Activated T-cell treated with anti-CD3 and anti-CD28 coated beads, Interleukin-2, amount 50 U/mL, for 48 hours (primary cell): ENCODE measurements at regions not wholly inside any gene's neighbourhood (a gene's known extent, or its start where the extent isn't known, plus 50 kb on each side); places are given as distances from the start of the nearest gene placed in this dataset.
A peak's percentile ranks its signal among the peaks of the same experiment; 100 is the strongest.

Experiments used
- DNase-seq, 2 experiments: peaks; one replicate each; pipeline ENCODE4 v3.0.0-alpha.2; 2020

DNA sequence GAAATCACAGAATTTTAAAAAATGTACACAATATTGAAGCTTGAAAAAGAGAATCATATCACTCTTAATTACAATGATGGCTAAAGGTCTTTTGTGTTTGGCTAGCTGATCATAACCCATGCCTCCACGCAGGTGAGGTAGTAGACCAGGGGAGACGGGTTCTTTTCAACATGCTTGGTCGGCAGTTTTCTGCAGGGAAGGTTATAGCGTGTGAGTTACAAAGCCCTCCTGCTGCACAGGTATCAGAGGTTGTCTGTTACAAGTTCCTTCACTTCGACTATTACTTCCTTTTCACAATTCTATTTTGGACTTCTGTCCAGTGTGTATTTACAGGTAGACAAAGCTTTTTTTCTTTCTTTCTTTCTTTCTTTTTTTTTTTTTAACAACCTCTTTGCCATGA lies 127.1 kb upstream of the PRPS1L1 start:
- no peak for DNase-seq

DNA sequence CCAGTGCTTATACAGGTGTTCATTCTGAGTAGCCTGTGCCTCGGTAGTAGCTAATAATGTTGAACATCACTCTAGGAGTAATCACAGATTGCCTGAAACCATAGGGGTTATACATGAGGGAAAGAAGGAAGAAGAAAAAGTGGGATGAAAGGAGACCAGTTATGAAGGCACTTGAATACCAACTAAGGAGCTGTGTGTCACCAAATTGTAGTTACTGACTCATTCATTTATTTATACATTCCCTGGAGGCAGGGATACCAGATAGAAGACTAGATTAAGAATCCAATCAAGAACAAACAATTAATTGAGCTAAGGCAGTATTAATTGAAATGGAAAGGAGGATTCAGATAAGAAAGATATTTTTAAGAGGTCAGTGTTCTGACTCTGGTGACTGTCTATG lies 129.6 kb upstream of the PRPS1L1 start:
- no peak for DNase-seq

- DNase-seq: no peak
Observed at GRCh38 chr7:18162657-18163056, 135.0 kb upstream of the PRPS1L1 start.

DNA sequence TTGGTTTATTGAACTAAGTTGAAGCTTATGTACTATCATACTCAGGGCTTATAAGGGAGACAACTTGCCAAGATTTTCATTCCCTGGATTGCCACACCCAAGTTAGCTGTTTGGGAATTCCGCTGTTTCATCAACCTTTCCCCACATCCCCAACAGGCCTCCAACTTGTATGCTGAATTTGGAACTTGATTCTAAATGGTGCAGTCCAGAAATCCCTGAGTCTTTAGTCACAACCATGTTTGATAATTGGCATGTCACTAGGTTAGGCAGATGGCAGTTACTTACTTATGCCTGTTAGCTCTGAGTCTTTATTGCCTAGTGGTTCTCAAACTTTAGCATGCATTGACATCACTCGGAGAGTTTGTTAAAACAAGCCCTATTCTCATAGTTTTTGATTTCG lies 135.4 kb upstream of the PRPS1L1 start:
- DNase-seq: no peak

DNA sequence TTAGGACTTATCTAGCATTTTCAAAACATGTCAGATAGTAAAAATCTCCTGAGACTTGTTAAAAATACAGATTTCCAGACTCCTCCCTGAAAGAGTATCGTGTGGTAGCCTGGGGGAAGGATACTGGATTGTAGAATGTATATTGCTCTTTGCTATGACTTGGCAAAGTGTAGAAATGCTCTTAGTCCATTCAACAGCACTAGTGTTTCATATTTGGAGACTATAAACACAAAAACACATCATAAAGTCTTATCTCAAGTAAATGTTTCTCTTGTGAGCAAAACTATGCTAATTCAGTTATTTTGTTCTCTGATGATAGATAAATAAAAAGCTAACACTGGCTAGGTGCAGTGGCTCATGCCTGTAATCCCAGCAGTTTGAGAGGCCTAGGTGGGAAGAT lies 137.5 kb upstream of the PRPS1L1 start:
- DNase-seq: no peak

- no peak for DNase-seq
Observed at GRCh38 chr7:18166002-18166401, 138.4 kb upstream of the PRPS1L1 start.

DNA sequence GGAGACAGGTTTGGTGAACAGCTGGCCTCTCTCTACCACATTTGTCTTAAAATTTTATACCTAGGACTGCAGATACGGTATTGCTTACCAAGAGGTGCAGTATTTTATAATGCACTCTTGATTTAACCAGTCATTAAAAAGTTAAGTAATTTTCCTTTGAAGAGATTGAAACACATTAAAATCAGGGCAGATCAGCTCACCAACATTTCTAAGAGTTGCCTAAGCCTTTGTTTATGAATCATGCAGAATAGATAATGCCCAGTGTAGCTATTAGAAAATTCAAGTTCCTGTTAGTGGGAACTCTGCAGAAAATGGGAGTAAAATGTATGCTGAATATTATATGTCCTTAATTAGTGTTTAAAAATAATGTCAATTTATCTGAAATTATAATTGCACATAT lies 140.2 kb upstream of the PRPS1L1 start:
- no peak for DNase-seq

DNA sequence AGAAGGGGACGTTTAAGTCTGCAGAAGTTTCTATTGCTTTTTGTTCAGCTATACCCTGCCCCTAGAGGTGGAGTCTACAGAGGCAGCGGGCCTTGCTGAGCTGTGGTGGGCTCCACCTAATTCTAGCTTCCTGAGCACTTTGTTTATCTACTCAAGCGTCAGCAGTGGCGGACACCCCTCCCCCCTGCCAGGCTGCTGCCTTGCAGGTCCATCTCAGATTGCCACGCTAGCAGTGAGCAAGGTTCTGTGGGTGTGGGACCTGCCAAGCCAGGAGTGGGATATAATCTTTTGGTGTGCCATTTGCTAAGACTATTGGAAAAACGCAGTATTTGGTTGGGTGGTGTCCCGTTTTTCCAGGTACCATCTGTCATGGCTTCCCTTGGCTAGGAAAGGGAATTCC lies 147.3 kb upstream of the PRPS1L1 start:
- no peak for DNase-seq

GRCh38 chr7:18175801-18176450 lies 148.3 kb upstream of the PRPS1L1 start:
- DNase-seq: no peak

GRCh38 chr7:18177129-18177814 lies 149.6 kb upstream of the PRPS1L1 start:
- DNase-seq: no peak

DNA sequence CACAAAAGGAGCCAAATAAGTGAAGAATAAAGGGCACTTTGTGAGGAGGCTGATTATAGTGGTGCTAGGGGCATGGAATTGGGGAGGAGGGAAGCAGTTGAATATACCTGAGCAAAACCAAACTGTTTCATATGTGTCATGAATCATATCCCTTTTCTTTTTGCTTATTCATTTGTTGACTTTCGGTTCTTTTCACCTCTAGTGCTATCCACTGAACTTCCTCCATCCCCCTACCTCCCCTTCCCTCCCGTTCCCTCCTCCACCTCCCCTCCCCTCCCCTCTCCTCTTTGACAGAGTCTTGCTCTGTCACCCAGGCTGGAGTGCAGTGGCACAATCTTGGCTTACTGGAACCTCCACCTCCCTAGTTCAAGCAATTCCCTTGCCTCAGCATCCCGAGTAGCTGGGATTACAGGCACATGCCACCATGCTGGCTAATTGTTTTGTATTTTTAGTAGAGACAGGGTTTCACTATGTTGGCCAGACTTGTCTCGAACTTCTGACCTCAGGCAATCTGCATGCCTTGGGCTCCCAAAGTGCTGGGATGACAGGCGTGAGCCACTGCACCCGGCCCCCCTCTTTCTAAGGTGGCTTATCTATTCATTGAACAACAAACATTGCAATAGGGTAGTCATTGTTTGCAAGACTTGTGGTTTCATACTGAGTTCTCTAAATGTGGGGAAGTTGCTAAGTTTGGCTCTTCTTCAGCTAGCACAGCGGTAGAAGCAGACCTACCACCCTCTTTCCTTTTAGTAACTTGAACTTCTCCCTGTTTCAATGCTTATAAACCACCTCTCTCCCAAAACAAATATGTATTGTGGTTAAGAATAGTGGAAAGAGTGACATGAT lies 150.4 kb upstream of the PRPS1L1 start:
- peak; percentile 36 to 39 for DNase-seq

DNA sequence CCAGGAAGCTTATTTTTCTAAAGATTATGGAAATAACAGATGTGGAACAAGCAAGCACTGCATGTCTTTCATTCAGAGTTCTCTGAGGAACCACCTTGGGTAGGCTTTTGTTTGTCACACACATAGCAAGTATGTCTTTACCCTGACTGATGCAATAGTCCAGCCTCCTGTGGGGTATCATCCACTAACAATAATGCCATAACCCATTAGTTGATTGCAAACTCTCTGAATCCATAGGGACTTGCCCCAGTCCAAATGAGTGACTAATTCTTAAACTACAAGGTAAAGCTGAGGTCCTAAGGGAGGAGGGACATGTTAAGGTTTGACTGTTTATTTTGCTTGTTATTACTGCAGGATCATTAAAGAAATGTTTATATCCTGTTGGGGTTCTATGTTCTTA lies 151.4 kb upstream of the PRPS1L1 start:
- DNase-seq: no peak

- no peak for DNase-seq
Observed at GRCh38 chr7:18180685-18181084, 153.0 kb upstream of the PRPS1L1 start.

GRCh38 chr7:18189500-18190126 lies 162.0 kb upstream of the PRPS1L1 start:
- DNase-seq: no peak

DNA sequence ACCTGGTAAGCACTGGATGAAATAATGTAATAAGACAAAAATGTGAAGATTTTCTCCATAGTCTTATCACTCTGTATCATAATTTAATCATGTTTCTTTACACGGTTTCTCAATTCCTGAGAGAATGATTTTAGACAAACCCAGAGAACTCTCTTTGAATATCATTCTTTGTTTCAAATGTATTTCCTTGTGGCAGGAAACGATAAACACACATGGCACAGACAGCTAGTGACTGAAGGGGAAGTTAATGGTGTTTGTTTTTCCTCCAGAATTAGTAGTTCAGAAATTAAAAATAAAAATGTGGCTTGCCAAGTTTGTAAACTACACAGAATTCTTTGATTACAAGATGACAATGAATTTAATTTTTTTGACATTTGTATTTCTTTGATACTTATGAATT lies 163.7 kb upstream of the PRPS1L1 start:
- no peak for DNase-seq

- no peak for DNase-seq
Observed at GRCh38 chr7:18191862-18192625, 164.4 kb upstream of the PRPS1L1 start.

DNA sequence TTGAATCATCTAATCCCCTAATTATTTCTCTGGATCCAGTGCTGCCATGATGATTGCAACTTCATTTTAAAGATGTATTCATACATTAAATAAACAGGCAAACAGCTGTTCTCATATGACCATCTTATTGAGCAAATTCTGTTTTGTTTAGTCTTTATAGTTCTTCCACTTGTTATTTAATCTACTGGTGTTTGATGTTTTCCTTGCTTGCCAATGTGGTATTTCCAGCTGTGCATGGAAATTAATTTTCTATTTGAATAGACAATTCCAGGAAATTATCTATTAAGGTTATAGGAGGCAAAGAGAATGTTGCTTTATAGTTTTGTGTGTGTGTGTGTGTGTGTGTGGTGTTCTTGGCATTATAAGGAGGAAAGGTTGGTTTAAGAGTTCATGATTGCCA lies 167.0 kb upstream of the PRPS1L1 start:
- DNase-seq: no peak

DNA sequence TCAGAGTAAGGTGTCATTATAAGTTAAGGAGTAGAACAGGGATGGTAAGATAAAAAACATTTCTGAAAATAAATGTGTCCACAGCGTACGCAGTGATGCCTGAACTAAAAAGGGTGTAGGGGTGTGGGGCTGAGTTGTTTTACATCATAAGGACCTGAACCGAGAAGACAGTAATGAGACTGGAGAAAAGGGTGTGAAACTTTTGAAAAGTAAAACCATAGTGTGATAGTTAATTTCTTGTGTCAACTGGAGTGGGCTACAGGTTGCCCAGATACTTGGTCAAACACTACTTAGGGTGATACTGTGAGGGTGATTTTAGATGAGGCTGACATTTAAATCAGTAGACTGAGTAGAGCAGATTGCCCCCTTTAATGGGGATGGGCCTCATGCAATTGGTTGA lies 169.0 kb upstream of the PRPS1L1 start:
- no peak for DNase-seq

DNA sequence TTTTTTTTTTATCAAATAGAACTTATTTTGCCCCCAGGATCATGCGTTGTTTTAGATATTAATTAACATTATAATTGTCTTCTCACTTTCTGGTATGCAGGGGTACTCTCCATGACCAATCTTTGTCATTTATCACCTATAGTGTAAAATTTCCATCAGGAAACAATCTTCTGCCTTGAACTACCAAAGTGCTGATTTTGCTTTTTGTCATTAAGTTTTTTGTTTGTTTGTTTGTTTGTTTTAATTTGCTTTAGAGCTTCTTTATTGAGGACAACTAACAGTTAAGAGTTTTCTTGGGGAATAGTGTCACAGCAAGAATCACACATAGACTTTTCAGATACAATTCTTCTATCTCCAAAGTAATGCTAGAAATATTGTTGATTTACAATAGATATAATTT lies 171.2 kb upstream of the PRPS1L1 start:
- DNase-seq: no peak

DNA sequence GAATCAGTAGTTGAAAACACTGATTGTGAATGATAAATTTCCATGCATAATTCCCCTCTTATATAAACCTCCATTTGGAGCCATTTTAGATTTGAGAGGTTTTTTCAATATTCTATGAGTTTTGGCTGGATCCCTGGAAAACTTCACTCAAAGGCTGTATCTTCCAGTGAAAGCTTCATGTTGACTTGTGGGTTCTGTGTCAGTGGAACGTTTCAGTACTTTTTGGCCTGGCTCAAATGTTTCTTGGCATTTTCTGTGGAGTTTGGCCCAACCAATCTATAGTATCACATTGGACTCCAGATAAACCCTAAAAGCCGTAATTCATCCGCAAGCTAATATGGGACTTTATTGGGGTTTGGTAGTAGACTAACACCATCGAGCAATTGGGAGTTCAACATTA lies 172.6 kb upstream of the PRPS1L1 start:
- DNase-seq: no peak

DNA sequence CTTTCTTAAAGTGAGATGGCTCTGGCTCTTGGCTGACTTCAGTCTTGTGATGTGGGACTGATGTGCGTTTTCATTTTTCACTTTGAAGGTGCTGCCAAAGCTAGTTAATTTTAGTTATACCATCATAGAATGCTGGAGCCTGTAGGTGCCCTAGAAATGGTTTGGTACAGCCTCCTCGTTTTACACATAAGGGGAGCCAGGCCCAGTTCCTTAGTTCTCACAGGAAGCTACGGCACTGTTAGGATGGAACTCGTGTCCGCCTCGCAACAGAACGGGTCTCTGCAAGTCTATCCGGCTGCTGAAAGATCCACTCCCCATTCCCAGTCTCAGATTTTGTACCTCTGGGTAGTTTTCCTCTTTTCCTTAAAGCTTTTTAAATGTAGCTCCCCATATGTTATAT lies 173.2 kb upstream of the PRPS1L1 start:
- DNase-seq: no peak

GRCh38 chr7:18201350-18201749 lies 173.7 kb upstream of the PRPS1L1 start:
- no peak for DNase-seq
